GM12865 (cell line): ENCODE measurements at regions not wholly inside any gene's neighbourhood (a gene's known extent, or its start where the extent isn't known, plus 50 kb on each side); places are given as distances from the start of the nearest gene placed in this dataset.

Source experiments
- DNase-seq: peaks from one replicate; pipeline ENCODE4 v3.0.0; 2010; ENCODE audit warnings: low read depth
- H3K4me3 ChIP-seq: 2 replicates; pipeline ENCODE4 v1.5.1; 2011; ENCODE audit warnings: mild to moderate bottlenecking, low read depth, low read length, control low read depth
- CTCF ChIP-seq: IDR thresholded peaks from 2 replicates; pipeline ENCODE4 v1.5.1; 2011; ENCODE audit warnings: low read length, control low read depth, low read depth, inconsistent platforms; ENCODE audit not compliant: insufficient read depth; ENCODE audit errors: missing control alignments

GRCh38 chr6:153832543-153832942, 206.5 kb upstream of the OPRM1 start:
- DNase-seq, result no peak

GRCh38 chr6:153831350-153832078, 207.5 kb upstream of the OPRM1 start:
- no peak overlapping the region for H3K4me3 ChIP-seq
- DNase-seq, result no peak
- no peak for TF ChIP-seq CTCF

More at GRCh38 chr6:153832543-153832942, 206.5 kb upstream of the OPRM1 start:
- no peak for TF ChIP-seq CTCF
- no peak overlapping the region for H3K4me3 ChIP-seq

GRCh38 chr6:153817173-153817572, 221.9 kb upstream of the OPRM1 start:
- H3K4me3 ChIP-seq, result no peak overlapping the region
- TF ChIP-seq CTCF, result no peak
- no peak for DNase-seq

- H3K4me3 ChIP-seq, result no peak overlapping the region
- no peak for DNase-seq
- no peak for TF ChIP-seq CTCF
Observed at GRCh38 chr6:153816366-153816765, 222.7 kb upstream of the OPRM1 start.

GRCh38 chr6:153814136-153814535, 224.9 kb upstream of the OPRM1 start:
- H3K4me3 ChIP-seq, result no peak overlapping the region
- TF ChIP-seq CTCF, result peak; percentile 26
- peak; percentile 11 for DNase-seq

- H3K4me3 ChIP-seq, result no peak overlapping the region
- no peak for DNase-seq
- no peak for TF ChIP-seq CTCF
Observed at GRCh38 chr6:153804755-153805330, 234.2 kb upstream of the OPRM1 start.

- no peak overlapping the region for H3K4me3 ChIP-seq
- no peak for DNase-seq
- TF ChIP-seq CTCF, result no peak
Observed at GRCh38 chr6:153801917-153802316, 237.1 kb upstream of the OPRM1 start.
